ENCODE measurements at regions not wholly inside any gene's neighbourhood (a gene's known extent, or its start where the extent isn't known, plus 50 kb on each side); places are given as distances from the start of the nearest gene placed in this dataset.
A peak's percentile ranks its signal among the peaks of the same experiment; 100 is the strongest.

- Mint-ChIP-seq H3K4me1 (no peaks in the 10 kb centered on the region), H3K4me3 (no peak overlapping the region), H3K36me3 (ENCODE audit: low read depth) (no peaks in the 10 kb centered on the region), H3K27me3 (ENCODE audit: low read depth, poor library complexity) (no peaks in the 10 kb centered on the region), H3K9me3 (no peaks in the 10 kb centered on the region), H3K27ac (no peak overlapping the region)
- no peak for DNase-seq
- no peak for TF ChIP-seq CTCF (IDR thresholded peaks at IDR 0.05)
Measured at GRCh38 chr4:120445186-120445585, 378.5 kb upstream of the MAD2L1 start.

- no peaks in the 10 kb centered on the region for H3K27me3 Mint-ChIP-seq (ENCODE audit: low read depth, poor library complexity)
- no peak overlapping the region for H3K4me3 Mint-ChIP-seq
- H3K9me3 Mint-ChIP-seq, result no peaks in the 10 kb centered on the region
- no peak for DNase-seq
- H3K4me1 Mint-ChIP-seq, result no peaks in the 10 kb centered on the region
- no peak overlapping the region for H3K27ac Mint-ChIP-seq
- H3K36me3 Mint-ChIP-seq (ENCODE audit: low read depth), result no peaks in the 10 kb centered on the region
- TF ChIP-seq CTCF (IDR thresholded peaks at IDR 0.05), result no peak
Measured at GRCh38 chr4:120443116-120443515, 376.5 kb upstream of the MAD2L1 start.

GRCh38 chr4:120440730-120441129, 374.1 kb upstream of the MAD2L1 start:
- Mint-ChIP-seq H3K4me1 (no peaks in the 10 kb centered on the region), H3K9me3 (no peaks in the 10 kb centered on the region), H3K4me3 (no peak overlapping the region), H3K36me3 (ENCODE audit: low read depth) (no peaks in the 10 kb centered on the region), H3K27ac (no peak overlapping the region), H3K27me3 (ENCODE audit: low read depth, poor library complexity) (no peaks in the 10 kb centered on the region)
- TF ChIP-seq CTCF (IDR thresholded peaks at IDR 0.05), result no peak
- no peak for DNase-seq

- DNase-seq, result no peak
- TF ChIP-seq CTCF (IDR thresholded peaks at IDR 0.05), result no peak
- H3K27ac Mint-ChIP-seq, result no peak overlapping the region
- H3K4me3 Mint-ChIP-seq, result no peak overlapping the region
- H3K9me3 Mint-ChIP-seq, result no peaks in the 10 kb centered on the region
- H3K4me1 Mint-ChIP-seq, result no peaks in the 10 kb centered on the region
- H3K27me3 Mint-ChIP-seq (ENCODE audit: low read depth, poor library complexity), result no peaks in the 10 kb centered on the region
- no peaks in the 10 kb centered on the region for H3K36me3 Mint-ChIP-seq (ENCODE audit: low read depth)
Measured at GRCh38 chr4:120435179-120435578, 368.5 kb upstream of the MAD2L1 start.

- no peak for DNase-seq
- H3K36me3 Mint-ChIP-seq (ENCODE audit: low read depth), result no peaks in the 10 kb centered on the region
- no peaks in the 10 kb centered on the region for H3K27me3 Mint-ChIP-seq (ENCODE audit: low read depth, poor library complexity)
- H3K4me3 Mint-ChIP-seq, result no peak overlapping the region
- TF ChIP-seq CTCF (IDR thresholded peaks at IDR 0.05), result no peak
- H3K9me3 Mint-ChIP-seq, result no peaks in the 10 kb centered on the region
- H3K4me1 Mint-ChIP-seq, result no peaks in the 10 kb centered on the region
- no peak overlapping the region for H3K27ac Mint-ChIP-seq
Measured at GRCh38 chr4:120434756-120435155, 368.1 kb upstream of the MAD2L1 start.

GRCh38 chr4:120432301-120432860, 365.7 kb upstream of the MAD2L1 start:
- no peak for DNase-seq
- peak overlapping the region; percentile 26 for H3K27ac Mint-ChIP-seq
- no peak overlapping the region for H3K4me3 Mint-ChIP-seq
- no peak for TF ChIP-seq CTCF (IDR thresholded peaks at IDR 0.05)
- H3K9me3 Mint-ChIP-seq, result no peaks in the 10 kb centered on the region
- H3K4me1 Mint-ChIP-seq, result peaks cover 5% of the 10 kb centered on the region
- no peaks in the 10 kb centered on the region for H3K36me3 Mint-ChIP-seq (ENCODE audit: low read depth)
- no peaks in the 10 kb centered on the region for H3K27me3 Mint-ChIP-seq (ENCODE audit: low read depth, poor library complexity)
